ENCODE measurements at regions not wholly inside any gene's neighbourhood (a gene's known extent, or its start where the extent isn't known, plus 50 kb on each side); places are given as distances from the start of the nearest gene placed in this dataset.

GRCh38 chr14:71582705-71583104 lies 349.5 kb upstream of the RGS6 start:
- Histone ChIP-seq H3K79me1 (ENCODE audit: insufficient read depth, low read depth, low read length, poor library complexity, severe bottlenecking) (no peaks in the 10 kb centered on the region), H3K18ac (ENCODE audit: insufficient read length, low read depth, low read length) (no peak overlapping the region), H3K27ac (ENCODE audit: insufficient read length, low read depth, low read length) (no peak overlapping the region), H3K9me3 (ENCODE audit: control insufficient read depth, low read depth, low read length) (no peaks in the 10 kb centered on the region), H4K91ac (ENCODE audit: insufficient read length, low read depth, low read length) (no peak overlapping the region), H3K23ac (ENCODE audit: insufficient read length, low read depth, low read length) (no peak overlapping the region), H4K5ac (ENCODE audit: insufficient read length, low read depth, low read length) (no peak overlapping the region), H2BK15ac (ENCODE audit: low read depth, low read length) (no peak overlapping the region), H2BK5ac (ENCODE audit: insufficient read length, low read length) (no peak overlapping the region), H3K4me2 (ENCODE audit: insufficient read depth, insufficient read length, low read length) (no peak overlapping the region), H3K9ac (ENCODE audit: extremely low read depth, insufficient read length, low read length) (no peak overlapping the region), H4K8ac (replicated peaks; ENCODE audit: insufficient read length, low read depth, low read length) (no peak overlapping the region), H2BK12ac (ENCODE audit: insufficient read length, low read depth, low read length) (no peak overlapping the region), H3K14ac (ENCODE audit: insufficient read depth, low read length) (no peak overlapping the region), H2AK5ac (ENCODE audit: insufficient read length, low read length) (no peak overlapping the region), H3K56ac (ENCODE audit: insufficient read length, low read depth, low read length) (no peak overlapping the region), H3K4me1 (ENCODE audit: insufficient read depth, low read length) (peaks cover 6% of the 10 kb centered on the region; the same call in 1 of the 2 replicates), H4K20me1 (ENCODE audit: control insufficient read depth, insufficient read depth, insufficient read length) (no peaks in the 10 kb centered on the region), H2AFZ (ENCODE audit: low read length) (no peak overlapping the region), H3K79me2 (ENCODE audit: insufficient read depth, low read length) (no peaks in the 10 kb centered on the region), H3K27me3 (ENCODE audit: insufficient read depth, low read length) (no peaks in the 10 kb centered on the region), H3K4ac (ENCODE audit: low read depth, low read length) (no peak overlapping the region), H2BK120ac (ENCODE audit: low read depth, low read length, poor library complexity, severe bottlenecking) (no peak overlapping the region), H3T11ph (ENCODE audit: low read length) (no peak overlapping the region), H2BK20ac (ENCODE audit: low read depth, low read length, poor library complexity, severe bottlenecking) (no peak overlapping the region), H3K23me2 (ENCODE audit: insufficient read length, low read depth, low read length, poor library complexity, severe bottlenecking) (no peaks in the 10 kb centered on the region)
- no CpG with 5 or more reads among the region's 1 CpG for WGBS (ENCODE audit: extremely low coverage, insufficient read length, low lambda C conversion rate)
- peaks cover 0 to under 1% (median under 1%) of the 10 kb centered on the region in 3 experiments; a peak in 3 of 7 replicates for H3K36me3 Mint-ChIP-seq (ENCODE audit: insufficient read depth in 1 of 3, low read depth in 3 of 3)
- H3K9me3 Mint-ChIP-seq = no peaks in the 10 kb centered on the region
- H3K4me3 Mint-ChIP-seq = no peak overlapping the region
- DNase-seq = no peak
- H3K27me3 Mint-ChIP-seq (ENCODE audit: low read depth) = no peaks in the 10 kb centered on the region
- H3K27ac Mint-ChIP-seq = no peak overlapping the region
- no peak for TF ChIP-seq CTCF (conservative IDR thresholded peaks at IDR 0.05)
- H3K4me1 Mint-ChIP-seq = peaks cover 31 to 47% of the 10 kb centered on the region in 2 experiments
